ENCODE measurements at regions not wholly inside any gene's neighbourhood (a gene's known extent, or its start where the extent isn't known, plus 50 kb on each side); places are given as distances from the start of the nearest gene placed in this dataset.

DNA sequence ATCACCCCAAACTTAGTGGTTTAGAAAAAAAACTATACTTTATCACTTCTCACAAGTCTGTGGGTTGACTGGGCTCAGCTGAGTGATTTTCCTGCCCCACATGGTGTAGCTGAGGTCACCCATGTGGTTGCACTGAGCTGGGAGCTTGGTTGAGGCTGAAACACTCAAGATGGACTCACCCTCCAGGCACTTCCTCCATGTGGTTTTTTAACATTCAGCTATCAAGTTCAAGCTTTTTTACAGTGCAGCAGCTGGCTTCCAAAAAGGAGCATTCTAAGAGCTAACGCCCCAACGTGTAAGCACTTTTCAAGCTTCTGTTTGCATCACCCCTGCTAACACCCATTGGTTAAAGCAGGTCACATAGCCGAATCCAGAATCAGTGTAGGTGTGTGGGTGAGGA lies 105.9 kb upstream of the CREB1 start:
- TF ChIP-seq, protein P1, sequence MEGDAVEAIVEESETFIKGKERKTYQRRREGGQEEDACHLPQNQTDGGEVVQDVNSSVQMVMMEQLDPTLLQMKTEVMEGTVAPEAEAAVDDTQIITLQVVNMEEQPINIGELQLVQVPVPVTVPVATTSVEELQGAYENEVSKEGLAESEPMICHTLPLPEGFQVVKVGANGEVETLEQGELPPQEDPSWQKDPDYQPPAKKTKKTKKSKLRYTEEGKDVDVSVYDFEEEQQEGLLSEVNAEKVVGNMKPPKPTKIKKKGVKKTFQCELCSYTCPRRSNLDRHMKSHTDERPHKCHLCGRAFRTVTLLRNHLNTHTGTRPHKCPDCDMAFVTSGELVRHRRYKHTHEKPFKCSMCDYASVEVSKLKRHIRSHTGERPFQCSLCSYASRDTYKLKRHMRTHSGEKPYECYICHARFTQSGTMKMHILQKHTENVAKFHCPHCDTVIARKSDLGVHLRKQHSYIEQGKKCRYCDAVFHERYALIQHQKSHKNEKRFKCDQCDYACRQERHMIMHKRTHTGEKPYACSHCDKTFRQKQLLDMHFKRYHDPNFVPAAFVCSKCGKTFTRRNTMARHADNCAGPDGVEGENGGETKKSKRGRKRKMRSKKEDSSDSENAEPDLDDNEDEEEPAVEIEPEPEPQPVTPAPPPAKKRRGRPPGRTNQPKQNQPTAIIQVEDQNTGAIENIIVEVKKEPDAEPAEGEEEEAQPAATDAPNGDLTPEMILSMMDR (IDR thresholded peaks at IDR 0.05 in 8 of 11, conservative IDR thresholded peaks at IDR 0.05 in 3 of 11) = no peak
- no peak for TF ChIP-seq POLR2A (IDR thresholded peaks at IDR 0.05)
